RKO (cell line): ENCODE measurements at regions not wholly inside any gene's neighbourhood (a gene's known extent, or its start where the extent isn't known, plus 50 kb on each side); places are given as distances from the start of the nearest gene placed in this dataset.

ENCODE experiments used
- DNase-seq: peaks from one replicate; pipeline ENCODE4 v3.0.0-alpha.2; 2016; ENCODE audit warnings: low spot score

DNA sequence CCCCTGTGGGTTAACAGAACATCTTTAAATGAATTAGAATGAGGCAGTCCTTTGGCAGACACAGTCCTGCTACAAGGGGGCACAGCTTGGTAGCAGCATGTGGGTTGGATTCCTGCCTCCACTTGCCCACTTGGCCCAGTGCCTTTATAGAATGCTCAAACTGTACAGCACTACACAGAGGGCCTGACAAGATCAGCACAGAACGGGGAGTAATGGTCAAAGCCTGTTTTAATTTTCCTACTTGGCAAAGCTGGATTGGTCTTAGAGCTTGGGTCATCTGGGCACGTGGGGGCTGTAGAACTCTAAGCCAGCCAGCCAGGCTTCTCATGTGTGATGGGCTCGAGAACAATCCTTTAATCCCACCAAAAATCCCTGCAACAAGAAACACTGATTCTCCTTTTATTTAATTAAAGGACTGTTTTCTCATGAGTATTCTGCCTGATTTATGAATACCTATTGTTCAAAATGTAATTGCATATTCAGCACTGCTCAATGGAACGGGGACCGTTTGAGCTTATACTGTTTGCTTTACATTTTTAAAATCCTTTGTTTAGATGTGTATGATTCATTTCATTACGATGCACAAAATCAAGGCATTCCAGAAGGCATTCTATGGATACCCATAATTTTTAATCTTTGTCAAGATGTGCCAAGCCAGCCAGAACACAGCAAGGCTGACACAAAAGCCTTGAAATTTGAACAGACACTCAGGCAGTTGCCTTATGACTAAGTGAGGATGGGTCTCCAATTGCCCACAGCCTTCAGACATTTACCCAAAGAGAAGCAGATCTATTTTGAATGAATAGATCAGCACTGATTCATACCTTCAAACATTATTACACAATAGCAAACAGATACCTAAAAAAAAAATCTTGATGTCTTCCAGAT is 249.3 kb upstream of the TGFBR2 start:
- no peak for DNase-seq

DNA sequence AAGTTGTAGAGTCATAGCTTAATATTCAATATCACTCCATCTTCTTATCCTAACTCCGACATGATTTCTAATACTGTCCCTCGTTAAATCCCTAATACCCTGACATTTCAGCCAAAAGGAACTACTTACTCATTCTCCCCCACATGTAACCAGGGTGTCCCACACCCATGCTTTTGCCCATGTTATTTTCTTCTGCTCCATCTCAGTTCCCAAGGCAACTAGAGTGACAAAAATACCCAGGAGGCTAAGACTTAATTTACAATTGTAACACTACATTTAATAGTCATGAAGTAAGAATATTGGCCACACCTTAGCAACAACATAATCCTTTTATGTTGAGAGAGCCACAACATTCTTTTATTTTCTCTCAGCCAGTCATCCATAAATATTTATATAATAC is 248.5 kb upstream of the TGFBR2 start:
- no peak for DNase-seq

DNA sequence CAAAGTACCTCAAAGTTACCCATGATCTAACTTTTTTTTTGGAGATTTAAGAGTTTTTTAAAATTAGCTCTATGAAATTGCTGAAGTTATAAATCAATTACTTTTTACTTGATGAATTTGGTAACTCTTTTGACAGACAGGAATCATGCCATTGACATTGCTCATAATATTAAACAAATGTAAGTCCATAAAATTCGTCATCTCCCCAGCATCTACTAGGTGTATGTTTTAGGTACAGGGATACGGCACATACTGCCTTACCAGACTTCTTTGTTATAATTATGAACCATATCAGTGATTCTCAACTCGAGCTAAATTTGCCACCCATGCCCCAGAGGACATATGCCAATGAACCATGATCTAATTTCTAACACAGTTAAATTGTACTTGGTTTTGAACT is 247.5 kb upstream of the TGFBR2 start:
- DNase-seq: no peak

DNA sequence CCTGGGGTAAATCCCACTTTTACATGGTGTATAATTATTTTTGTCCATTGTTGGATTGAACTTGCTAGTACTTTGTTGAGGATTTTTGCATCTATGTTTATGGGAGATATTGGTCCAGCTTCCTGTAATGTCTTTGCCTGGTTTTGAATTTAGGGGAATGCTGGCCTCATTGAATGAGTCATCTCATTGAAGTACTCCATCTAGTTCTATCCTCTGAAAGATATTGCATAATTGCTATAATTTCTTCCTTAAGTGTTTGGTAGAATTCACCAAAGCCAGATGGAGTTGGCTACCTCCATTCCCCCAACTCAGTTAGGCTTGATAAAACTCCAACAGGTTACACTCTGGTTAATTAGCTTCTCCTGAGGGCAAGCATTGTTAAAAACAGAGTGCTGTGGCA is 237.4 kb upstream of the TGFBR2 start:
- DNase-seq: no peak

DNA sequence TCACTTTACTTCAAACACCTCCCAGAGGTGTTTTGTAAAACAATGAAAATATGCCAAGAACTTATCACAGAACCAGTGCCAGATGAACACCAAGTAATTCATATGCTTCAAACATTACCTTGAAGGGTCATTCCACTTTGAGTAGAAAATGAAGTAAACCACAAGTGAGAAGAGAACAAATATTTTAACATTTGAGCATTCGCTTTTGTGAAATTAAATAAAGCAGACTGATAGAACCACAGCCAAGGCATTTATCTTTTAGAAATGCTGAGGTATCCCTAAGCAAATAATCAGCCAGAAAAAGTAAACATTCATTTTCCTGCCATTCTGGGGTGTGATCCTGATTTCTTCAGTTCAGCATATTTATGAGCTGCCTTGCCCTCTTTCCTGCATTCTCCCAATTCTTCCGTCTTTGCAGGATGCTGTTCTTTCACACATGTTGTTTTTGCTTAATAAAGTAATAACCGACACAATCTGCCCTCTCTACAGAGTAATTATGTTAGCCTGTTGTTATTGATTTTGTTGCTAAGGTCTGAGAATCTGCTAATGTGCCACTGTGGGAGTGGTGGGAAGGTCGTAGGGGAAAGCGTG is 235.6 kb upstream of the TGFBR2 start:
- no peak for DNase-seq

DNA sequence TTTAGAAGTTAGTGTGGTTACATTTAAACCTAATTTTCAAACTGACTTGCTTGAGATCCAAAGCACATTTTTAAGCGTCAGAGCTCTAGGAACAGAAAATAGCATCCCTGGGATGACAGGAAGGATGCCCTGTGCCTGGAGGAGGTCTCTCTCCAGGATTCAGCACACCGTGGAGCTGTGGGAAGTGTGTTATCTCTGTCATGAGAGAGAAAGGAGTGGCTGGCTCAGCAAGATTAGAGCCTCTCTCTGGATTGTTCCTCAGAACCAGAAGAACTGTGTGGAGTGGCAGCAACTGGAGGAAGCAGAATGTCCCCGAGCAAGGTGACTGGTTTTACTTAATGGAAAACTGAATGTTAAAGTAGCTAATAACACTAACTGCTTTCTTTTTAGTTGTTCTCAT is 233.6 kb upstream of the TGFBR2 start:
- no peak for DNase-seq

DNA sequence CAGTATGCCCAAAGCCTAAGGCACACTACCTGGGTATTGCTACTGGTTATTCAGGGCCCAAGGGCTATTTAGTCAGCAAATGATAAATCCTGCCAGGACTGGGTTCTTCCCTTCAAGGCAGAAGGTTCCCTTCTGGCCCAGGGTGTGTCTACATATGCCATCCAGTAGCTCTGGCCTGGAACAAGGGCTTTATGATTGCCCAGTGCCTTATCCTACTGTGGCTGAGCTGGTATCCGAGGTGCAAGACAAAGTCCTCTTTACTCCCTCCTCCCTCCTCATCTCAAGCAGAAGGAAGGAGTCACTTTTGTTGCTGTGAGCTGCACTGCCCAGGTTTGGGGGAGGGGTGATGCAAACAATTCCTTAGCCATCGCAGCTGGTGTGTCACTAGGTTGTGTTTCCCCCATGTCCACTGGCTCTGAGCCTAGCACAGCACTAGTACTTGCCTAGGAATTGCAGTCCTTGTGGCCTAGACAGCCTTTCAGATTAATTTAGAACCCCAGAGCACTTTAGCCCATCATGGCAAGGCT is 221.8 kb upstream of the TGFBR2 start:
- no peak for DNase-seq

DNA sequence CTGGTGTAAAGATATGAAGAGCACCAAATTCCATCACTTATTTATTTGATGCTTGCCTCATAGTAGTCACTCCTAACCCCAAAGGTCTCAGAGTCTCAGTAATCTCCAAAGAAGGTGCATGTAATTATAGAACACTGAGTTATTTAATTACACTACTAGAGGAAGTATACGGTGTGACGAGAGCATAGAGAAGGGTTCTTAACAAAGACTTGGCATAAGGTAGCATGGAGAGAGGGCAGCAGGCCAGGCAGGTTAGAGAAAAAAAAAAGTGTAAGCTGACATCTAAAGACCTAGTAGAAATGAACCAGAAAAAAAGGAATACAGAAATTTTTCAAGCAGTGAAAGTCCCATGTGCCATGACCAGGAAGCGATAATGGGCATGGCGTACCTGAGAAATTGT is 213.3 kb upstream of the TGFBR2 start:
- no peak for DNase-seq

DNA sequence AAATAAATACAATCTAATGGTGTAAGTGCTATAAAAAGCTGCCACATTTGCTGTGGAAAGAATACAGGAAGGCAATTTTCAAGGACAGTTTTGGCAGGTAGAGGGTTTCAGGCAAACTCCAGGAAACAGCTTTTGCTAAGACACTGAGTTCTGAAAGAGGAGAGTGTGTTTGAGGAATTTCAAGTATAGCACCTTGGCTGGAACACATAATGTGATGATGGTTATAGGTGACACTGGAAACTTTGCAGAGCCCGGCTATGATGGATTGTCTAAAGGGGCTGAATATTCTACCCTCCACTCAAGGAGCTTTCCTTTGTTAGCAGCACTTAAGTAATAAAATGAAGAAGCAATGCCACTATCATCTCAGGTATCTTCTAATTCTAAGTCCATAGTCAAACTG is 209.4 kb upstream of the TGFBR2 start:
- DNase-seq: no peak

DNA sequence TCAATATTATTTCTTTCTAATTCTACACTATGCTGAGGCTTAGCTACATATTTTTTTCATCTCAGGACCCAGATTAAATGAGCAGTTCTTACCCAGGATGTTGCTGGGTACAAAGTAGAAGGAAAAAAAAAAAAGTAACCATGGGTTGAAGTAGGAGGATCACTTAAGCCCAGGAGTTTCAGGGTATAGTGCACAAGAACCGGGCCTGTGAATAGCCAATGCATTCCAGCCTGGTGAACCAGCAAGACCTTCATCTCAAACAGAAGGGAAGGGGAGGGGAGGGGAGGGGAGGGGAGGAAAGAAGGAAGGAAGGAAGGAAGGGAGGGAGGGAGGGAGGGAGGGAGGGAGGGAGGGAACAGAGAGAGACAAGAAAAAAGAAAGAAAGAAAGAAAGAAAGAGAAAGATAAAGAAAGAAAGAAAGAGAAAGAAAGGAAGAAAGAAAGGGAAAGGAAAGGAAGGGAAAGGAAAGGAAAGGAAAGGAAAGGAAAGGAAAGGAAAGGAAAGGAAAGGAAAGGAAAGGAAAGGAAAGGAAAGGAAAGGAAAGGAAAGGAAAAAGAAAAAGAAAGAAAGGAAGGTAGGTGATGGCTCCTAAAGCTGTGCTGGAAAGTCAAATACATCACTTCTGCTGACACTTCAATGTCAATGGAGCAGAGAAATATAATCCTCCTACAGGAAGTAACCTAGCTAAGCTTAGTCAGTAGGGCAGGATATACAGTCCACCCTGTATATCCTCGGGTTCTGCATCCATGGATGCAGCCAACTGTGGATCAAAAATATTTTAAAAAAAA is 206.8 kb upstream of the TGFBR2 start:
- no peak for DNase-seq

DNA sequence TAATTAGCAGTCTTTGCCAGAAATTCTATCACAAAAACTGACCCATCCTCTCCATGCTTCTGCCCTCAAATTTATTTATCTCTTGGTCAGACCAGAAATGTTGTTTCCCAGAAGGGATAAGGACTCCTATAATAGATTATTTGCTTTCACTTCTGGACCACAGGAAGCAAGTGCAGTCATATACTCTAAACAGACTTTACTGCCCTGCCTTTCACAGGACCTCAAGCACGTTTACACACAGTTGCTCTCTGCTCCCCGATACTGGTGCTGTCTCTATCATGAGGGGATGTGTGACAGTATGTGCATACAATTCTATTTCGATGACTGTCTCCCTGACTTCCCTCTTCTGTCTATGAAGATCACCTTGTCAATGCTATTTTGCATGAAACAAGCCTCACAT is 205.5 kb upstream of the TGFBR2 start:
- no peak for DNase-seq

DNA sequence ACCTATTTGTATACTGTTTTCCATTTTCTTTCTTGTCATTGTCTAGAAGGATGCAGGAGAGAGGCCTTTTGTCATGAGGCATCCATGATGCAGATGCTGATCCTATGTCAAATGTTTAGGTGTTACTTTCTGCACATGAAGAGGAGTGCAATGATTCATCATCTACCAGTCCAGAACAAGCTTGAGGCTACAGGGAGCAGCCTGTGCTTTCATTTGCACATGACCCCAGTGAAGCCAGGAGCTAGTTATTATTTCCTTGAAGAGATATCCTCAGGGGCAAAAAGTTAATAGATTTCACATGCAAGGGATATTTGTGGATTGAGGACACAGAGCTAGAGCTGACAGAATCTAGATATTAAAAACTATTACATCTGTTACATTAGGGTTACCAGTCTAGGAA is 204.4 kb upstream of the TGFBR2 start:
- DNase-seq: peak; percentile 5

DNA sequence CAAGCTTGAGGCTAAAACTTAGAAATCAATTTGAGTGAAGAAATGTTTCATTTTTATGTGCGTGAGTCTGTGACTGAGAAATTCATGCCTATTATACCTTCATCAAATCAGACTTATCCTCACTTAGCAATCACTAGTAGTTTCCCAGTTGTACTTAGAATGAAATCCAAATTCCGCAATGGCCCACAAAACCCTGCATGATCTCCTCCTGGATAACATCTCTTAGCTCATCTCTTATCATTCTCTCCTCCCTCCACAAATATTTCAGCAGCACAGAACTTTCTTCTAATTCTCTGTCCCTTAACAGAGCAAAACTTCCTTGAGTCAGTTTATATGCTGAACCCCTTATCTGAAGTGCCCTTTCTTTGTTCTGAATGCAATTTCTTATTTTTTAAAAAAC is 198.8 kb upstream of the TGFBR2 start:
- DNase-seq: no peak

DNA sequence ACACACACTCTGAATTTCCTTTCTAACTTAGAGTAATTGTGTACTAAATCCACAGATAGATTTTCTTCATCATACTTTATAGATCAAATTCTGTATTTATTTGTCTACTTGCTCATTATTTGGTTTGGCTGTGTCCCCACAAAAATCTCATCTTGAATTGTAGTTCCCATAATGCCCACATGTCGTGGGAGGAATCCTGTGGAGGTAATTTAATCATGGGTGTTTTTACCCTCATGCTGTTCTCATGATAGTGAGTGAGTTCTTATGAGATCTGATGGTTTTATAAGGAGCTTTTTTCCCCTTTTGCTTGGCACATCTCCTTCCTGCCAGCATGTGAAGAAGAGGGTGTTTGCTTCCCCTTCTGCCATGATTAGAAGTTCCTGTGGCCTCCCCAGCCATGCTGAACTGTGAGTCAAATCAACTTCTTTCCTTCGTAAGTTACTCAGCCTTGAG is 198.3 kb upstream of the TGFBR2 start:
- DNase-seq: no peak

DNA sequence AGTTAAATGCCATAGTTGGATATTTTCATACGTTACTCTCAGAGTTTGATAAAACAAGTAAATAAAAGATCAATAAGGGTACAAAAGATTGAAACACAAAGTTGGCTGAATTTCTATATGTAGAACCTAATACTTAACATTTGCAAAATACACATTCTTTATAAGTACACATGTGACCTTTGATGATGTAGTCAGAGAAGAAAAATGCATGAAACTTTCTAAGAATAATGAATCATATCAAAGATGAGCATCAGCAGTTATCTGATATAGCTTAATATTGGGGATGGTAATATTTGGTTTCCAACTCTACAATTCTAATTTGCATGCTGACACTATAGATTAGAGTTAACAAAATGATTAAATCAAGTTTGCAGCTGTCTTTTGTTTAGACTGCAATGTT is 188.0 kb upstream of the TGFBR2 start:
- DNase-seq: no peak

DNA sequence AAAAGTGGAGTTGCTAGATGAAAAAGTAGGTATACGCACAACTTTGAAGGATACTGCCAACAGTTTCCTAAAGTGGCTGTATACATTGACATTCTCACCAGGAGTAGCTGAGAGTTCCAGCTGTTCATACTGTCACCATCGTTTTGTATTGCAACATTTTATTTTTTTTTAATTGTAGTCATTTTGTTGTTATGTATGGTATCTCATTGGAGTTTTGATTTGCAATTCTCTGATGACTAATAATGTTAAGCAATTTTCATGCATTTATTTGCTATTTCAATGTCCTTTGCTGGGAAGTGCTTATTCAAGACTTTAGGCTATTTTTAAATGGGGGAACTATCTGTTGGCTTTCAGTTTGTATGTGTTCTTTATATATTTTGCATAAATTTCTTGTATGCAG is 185.1 kb upstream of the TGFBR2 start:
- no peak for DNase-seq

DNA sequence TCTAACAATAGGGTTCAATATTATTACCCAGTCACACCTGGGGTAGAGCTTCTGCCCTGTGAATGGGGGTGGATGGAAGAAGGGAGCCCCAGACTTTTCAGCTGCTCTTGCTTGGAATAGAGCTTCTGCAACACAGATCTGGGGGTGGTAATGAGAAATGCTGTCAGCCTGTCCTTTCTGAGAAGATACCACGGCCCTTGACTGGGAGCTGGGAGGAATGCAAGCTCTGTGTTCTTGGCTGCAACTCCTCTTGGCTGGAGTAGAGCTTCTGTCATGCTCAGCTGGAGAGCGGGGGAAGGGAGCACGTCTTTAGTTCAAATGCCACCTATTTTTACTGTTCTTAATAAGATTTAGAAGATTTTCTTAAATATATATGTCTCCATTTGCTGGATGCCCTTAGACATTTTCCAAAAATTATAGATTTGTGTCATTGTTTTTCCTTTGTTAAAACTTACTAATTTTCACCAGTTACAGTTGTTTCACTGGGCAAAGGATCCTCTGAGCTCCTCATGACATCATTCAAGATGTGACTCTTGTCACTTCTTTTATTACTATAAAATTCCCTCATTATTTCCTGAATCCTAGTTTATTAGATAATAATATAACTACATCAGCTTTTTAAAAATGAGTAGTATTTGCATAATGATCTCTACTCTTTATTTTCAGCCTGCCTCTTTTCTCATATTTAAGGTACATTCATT is 180.0 kb upstream of the TGFBR2 start:
- no peak for DNase-seq

DNA sequence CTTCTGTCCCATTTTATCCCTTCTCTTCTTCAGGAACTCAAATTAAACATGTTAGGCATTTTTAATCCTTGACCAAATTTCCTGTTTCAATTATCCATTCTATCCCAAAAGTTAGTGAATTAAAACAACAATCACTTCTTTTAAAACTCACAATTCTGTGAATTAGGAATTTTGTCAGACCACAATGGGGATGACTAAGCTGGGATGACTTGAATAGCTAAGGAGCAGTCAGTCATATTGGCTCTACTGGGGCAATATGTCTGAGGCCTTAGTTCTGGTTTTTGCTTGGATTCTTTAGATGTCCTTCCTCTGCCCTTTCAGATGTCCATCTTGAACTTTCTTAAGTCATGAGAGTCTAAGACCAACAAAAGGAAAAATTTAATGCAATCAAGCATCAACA is 178.2 kb upstream of the TGFBR2 start:
- DNase-seq: no peak

DNA sequence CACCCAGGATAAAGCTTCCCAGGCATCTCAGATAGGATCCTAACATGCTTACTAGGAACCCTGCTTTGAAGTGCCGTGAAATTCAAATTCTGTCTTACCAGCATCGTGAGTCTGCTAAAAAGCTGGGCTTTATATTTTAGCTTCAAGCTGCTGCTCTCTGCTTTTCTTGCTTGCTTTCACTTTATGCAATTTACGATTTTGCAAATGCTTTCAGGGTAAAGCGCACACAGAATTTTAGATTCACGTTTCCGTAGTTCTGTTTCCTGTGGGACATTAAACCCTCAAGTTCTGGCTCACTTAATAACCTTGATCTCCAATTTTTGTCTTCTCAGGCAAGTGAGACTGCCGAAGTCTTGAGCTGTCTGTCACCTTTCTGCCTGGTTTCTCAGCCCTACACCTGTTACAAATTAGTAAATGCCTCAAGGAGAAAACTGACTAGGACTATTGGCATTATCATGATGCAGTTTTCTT is 170.5 kb upstream of the TGFBR2 start:
- DNase-seq: no peak

DNA sequence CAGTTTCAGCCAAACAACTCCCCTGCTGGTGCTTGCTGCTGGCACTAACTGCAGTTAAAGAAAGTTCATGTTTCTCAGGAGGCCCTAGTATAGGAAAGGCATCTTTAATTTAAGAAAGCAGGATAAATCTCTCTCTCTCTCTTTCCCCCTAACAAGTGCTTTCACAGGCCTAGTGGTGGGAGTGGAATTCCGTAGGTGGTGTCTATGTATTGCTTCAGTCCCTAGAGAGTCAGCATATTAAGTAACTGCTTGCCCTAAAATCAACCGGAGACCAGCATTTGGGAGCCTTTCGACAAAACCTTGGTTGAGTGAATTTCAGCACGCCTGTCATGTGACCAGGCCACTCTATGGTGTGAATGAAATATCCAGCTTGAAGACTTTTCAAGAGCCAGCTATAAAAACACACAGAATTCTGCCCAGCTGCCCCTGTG is 169.2 kb upstream of the TGFBR2 start:
- DNase-seq: no peak

DNA sequence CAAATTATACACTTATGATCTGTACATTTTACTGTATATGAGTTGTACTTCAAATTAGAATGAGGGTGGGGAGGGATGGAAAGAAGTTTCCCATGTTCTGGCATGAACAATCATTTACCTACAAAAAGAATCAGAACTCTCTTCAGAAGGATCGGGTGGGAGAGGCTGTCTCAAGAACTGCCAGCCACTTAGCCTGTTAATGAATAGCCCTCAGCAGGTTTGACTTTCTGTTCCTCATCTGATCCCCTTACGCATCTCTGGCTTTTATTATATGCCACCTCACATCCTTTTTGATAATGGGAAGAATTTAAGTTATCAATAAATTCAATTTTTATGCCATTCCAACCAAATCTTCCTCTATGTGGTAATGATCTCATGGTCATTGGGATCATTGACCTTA is 168.3 kb upstream of the TGFBR2 start:
- DNase-seq: no peak

DNA sequence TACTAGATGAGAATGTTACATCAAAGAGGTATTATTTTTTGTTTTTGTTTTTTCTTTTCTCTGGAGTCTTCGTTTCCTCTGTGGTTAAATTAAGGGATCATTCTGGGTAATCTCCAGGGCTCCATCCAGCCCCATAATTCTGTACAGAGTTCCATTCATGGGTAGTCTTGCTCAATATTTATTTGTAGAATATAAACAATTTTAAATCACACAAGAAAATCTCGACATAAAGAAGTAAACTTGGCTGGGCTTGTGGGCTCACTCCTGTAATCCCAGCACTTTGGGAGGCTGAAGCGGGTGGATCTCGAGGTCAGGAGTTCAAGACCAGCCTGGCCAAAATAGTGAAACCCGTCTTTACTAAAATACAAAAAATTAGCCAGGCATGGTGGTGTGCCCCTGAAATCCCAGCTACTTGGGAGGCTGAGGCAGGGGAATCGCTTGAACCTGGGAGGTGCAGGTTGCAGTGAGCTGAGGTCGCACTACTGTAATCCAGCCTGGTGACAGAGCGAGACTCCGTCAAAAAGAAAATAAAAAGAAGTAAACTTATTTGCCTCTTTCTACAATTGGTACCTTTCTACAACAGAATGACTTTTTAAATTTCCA is 166.8 kb upstream of the TGFBR2 start:
- no peak for DNase-seq
